ENCODE measurements at regions not wholly inside any gene's neighbourhood (a gene's known extent, or its start where the extent isn't known, plus 50 kb on each side); places are given as distances from the start of the nearest gene placed in this dataset.

DNA sequence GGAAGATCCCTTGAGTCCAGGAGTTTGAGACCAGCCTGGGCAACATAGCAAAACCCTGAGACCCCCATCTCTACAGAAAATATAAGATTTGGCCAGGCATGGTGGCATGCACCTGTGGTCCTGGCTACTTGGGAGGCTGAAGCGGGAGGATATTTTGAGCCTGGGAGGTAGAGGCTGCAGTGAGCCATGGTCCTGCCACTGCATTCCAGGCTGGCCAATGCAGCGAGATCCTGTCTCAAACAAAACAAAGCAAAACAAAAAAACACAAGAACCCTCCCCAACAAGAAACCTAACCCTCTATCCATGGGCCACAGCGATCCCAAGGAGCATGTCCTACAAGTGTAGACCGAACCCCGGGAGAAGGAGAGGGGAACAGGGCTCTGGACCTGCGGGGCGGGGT lies 133.3 kb downstream of the MGAT5B start:
- Histone ChIP-seq H3K9me3 (ENCODE audit: low read length) (no peaks in the 10 kb centered on the region), H3K36me3 (ENCODE audit: insufficient read depth, low read length) (no peaks in the 10 kb centered on the region), H3K27ac (ENCODE audit: low read length) (no peak overlapping the region), H2AFZ (ENCODE audit: low read depth, low read length) (no peak overlapping the region), H3K79me2 (replicated peaks; ENCODE audit: insufficient read depth, low read length) (no peaks in the 10 kb centered on the region), H3K4me3 (ENCODE audit: low read length) (no peak overlapping the region), H3K9me2 (ENCODE audit: insufficient read depth, low read length) (no peaks in the 10 kb centered on the region), H4K20me1 (ENCODE audit: insufficient read depth) (no peaks in the 10 kb centered on the region), H3K4me2 (ENCODE audit: low read length) (no peak overlapping the region), H3F3A (ENCODE audit: insufficient read depth, low read length, poor library complexity, severe bottlenecking) (no peaks in the 10 kb centered on the region), H3K27me3 (ENCODE audit: insufficient read depth, low read depth, low read length) (no peaks in the 10 kb centered on the region), H3K9ac (ENCODE audit: low read length) (no peak overlapping the region)
- TF ChIP-seq POLR2AphosphoS5 (IDR thresholded peaks at IDR 0.05), result no peak
- no peak for TF ChIP-seq MXI1 (conservative IDR thresholded peaks at IDR 0.05; ENCODE audit: poor library complexity, severe bottlenecking)
- no peak for TF ChIP-seq EP300 (conservative IDR thresholded peaks at IDR 0.05; ENCODE audit: poor library complexity, severe bottlenecking)
- no peak for TF ChIP-seq REST (IDR thresholded peaks at IDR 0.05; ENCODE audit: borderline replicate concordance)
- TF ChIP-seq, protein P1, sequence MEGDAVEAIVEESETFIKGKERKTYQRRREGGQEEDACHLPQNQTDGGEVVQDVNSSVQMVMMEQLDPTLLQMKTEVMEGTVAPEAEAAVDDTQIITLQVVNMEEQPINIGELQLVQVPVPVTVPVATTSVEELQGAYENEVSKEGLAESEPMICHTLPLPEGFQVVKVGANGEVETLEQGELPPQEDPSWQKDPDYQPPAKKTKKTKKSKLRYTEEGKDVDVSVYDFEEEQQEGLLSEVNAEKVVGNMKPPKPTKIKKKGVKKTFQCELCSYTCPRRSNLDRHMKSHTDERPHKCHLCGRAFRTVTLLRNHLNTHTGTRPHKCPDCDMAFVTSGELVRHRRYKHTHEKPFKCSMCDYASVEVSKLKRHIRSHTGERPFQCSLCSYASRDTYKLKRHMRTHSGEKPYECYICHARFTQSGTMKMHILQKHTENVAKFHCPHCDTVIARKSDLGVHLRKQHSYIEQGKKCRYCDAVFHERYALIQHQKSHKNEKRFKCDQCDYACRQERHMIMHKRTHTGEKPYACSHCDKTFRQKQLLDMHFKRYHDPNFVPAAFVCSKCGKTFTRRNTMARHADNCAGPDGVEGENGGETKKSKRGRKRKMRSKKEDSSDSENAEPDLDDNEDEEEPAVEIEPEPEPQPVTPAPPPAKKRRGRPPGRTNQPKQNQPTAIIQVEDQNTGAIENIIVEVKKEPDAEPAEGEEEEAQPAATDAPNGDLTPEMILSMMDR (IDR thresholded peaks at IDR 0.05; ENCODE audit: poor library complexity, severe bottlenecking), result no peak
- no peak for TF ChIP-seq EZH2 (IDR thresholded peaks at IDR 0.05; ENCODE audit: borderline replicate concordance, insufficient read depth, low read length, poor library complexity, severe bottlenecking)
- no peak for TF ChIP-seq TAF1 (IDR thresholded peaks at IDR 0.05; ENCODE audit: low read depth)
- TF ChIP-seq SMC3 (conservative IDR thresholded peaks at IDR 0.05; ENCODE audit: poor library complexity), result no peak
- no peak for TF ChIP-seq RAD21 (conservative IDR thresholded peaks at IDR 0.05)

- Histone ChIP-seq H3K4me3 (ENCODE audit: low read length) (no peak overlapping the region), H3K9ac (ENCODE audit: low read length) (no peak overlapping the region), H3K36me3 (ENCODE audit: insufficient read depth, low read length) (no peaks in the 10 kb centered on the region), H3K9me3 (ENCODE audit: low read length) (no peaks in the 10 kb centered on the region), H2AFZ (ENCODE audit: low read depth, low read length) (no peak overlapping the region), H3K9me2 (ENCODE audit: insufficient read depth, low read length) (no peaks in the 10 kb centered on the region), H3K27me3 (ENCODE audit: insufficient read depth, low read depth, low read length) (no peaks in the 10 kb centered on the region), H3F3A (ENCODE audit: insufficient read depth, low read length, poor library complexity, severe bottlenecking) (no peaks in the 10 kb centered on the region), H3K79me2 (replicated peaks; ENCODE audit: insufficient read depth, low read length) (no peaks in the 10 kb centered on the region), H4K20me1 (ENCODE audit: insufficient read depth) (no peaks in the 10 kb centered on the region), H3K4me2 (ENCODE audit: low read length) (no peak overlapping the region), H3K27ac (ENCODE audit: low read length) (no peak overlapping the region)
- TF ChIP-seq TAF1 (IDR thresholded peaks at IDR 0.05; ENCODE audit: low read depth) (no peak), EP300 (conservative IDR thresholded peaks at IDR 0.05; ENCODE audit: poor library complexity, severe bottlenecking) (no peak), REST (IDR thresholded peaks at IDR 0.05; ENCODE audit: borderline replicate concordance) (no peak), RAD21 (conservative IDR thresholded peaks at IDR 0.05) (no peak), EZH2 (IDR thresholded peaks at IDR 0.05; ENCODE audit: borderline replicate concordance, insufficient read depth, low read length, poor library complexity, severe bottlenecking) (no peak), SMC3 (conservative IDR thresholded peaks at IDR 0.05; ENCODE audit: poor library complexity) (no peak), POLR2AphosphoS5 (IDR thresholded peaks at IDR 0.05) (no peak), MXI1 (conservative IDR thresholded peaks at IDR 0.05; ENCODE audit: poor library complexity, severe bottlenecking) (no peak)
- TF ChIP-seq, protein P1 (IDR thresholded peaks at IDR 0.05; ENCODE audit: poor library complexity, severe bottlenecking), result no peak
Measured at GRCh38 chr17:77002103-77003045, 134.2 kb downstream of the MGAT5B start.
